ENCODE measurements at regions not wholly inside any gene's neighbourhood (a gene's known extent, or its start where the extent isn't known, plus 50 kb on each side); places are given as distances from the start of the nearest gene placed in this dataset.
"Not testable (repeated sequence)": the region's sequence is repeated elsewhere in the genome, so short reads cannot be mapped to it uniquely, and the experiment has no call there.

DNA sequence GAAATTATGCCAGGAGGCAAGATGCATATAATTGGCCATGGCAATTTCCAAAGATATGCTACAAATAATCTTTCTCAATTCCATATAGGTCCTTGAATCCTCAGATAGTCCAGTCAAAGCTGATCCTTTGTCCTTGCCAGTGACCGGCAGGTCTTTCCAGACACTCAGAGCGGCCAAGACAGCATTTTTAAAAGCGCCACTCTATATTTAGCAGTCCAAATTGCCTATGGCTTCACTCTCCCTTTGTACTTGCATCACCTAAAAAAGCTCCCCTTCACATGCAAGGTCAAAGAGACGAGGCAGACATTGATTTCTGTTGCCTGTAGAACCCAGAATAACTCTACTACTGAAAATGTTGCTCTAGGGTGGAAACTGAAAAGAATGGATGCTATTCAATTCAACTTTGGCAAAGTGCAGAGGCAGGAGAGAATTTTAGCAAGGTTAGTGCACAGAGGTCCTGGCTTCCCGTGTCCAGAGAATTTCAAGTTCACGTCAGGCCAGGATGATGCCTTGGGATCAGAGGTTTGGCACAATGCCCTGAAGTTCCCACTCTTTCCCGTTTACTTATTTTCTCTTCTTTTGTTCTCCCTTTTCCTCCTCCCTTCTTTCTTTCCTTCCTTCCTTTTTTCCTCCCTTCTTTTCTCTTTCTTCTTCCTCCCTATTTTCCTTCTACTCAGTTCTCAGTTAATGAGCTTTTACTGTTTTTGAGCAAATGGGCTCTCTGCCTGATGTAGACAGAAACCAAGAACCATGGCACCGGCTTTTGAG lies 108.5 kb downstream of the KCNK1 start:
- DNase-seq = no peak

DNA sequence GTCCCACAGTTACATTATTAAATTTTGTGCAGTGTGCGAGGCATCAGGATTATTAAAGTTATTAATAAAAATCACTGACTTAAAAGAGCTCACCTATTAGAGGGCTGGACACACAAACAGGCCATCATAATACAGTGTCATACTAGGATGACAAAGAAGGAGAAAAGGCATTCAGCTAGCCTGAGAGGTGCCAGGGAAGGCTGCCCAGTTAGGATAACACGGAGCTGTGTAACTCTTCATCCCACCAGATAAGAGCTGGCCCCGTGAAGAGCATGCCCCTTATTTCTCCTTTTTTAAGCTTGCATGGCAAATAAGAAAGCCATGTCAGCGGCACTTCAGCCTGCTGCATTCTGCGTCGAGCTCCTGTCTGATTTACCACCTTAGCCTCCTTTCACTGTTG lies 109.5 kb downstream of the KCNK1 start:
- no peak for DNase-seq

DNA sequence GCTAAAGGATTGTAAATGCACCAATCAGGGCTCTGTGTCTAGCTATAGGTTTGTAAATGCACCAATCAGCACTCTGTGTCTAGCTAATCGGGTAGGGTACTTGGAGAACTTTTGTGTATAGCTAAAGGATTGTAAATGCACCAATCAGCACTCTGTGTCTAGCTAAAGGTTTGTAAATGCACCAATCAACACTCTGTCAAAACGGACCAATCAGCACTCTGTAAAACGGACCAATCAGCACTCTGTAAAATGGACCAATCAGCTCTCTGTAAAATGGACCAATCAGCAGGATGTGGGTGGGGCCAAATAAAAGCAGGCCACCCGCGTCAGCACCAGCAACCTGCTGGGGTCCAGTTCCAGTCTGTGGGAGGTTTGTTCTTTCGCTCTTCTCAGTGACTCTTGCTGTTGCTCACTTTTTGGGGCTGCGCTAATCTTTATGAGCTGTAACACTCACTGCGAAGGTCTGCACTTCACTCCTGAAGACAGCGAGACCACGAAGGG lies 110.3 kb downstream of the KCNK1 start:
- DNase-seq = not testable (repeated sequence)

DNA sequence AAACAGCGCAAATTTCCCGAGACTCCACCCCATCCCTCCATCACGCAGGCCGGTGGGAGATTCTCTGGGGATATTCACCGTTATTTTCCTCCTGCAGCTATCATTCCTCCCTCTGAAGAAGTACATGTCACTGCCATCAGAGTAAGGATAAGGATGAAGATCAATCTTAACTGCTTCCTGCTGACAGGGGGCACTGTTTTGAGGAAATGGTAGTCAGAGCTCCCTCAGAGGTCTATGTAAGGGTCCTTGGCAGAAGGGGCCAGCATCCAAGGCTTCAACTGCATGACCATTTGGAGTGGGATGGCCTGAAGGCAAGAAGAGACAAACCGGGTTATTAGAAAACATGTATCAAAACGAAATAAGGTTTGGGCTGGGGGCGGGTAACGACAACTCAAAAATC lies 111.5 kb downstream of the KCNK1 start:
- no peak for DNase-seq

DNA sequence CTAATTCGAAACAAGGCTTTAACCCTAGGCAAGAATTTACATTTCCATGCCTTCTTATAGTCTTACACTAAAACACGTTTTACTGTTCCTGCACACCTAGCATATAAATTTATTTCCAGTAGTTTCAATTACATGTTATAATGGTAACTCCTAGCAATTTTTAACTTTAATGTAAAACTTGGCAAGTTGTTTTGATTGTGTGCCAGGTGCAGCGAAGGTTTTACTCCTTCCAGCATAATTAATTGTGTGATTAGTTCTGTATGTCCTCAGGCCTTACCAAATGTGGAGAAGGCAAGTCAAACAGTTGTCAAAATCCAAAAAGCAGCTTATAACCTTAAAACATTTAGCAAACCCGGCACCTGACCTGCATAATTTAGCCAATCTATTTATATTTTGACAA lies 114.8 kb downstream of the KCNK1 start:
- DNase-seq = no peak

DNA sequence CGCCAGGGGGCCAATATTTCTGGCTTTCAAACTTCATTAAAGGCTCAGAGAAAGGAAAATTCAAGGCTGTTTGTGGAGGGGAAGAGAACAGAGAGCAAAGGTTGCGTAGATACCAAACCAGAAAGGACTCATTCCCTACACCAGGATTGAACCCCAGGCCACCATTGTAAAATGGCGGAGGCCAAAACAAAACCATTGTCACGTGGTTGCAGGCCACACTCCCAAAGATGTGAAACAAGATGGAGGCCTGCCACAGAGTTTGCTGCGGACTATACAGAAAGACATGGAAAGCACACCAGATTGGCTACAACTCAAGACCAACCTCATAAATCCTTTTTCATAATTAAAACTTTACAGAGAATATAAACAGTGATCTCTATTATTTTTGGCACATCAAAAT lies 116.5 kb downstream of the KCNK1 start:
- no peak for DNase-seq

DNA sequence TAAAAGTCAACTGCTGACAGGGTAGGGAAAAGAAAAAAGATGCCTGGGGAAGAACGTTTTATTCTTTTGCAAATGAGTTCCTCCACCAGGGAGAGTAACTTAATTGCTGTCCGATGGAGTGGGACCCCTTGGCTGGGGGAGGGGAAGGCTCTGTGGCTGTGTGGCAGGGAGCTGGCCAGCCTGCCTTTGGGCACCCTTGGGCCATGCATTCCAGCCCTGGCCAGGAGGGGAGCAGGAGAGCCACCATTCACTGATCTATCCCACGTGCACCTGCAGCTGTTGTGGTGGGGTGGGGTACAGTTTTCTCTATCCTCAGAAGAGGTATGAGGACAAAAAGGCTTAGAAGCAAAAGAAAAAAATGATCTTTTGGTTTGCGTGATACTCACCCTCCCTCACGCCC lies 116.9 kb downstream of the KCNK1 start:
- no peak for DNase-seq

DNA sequence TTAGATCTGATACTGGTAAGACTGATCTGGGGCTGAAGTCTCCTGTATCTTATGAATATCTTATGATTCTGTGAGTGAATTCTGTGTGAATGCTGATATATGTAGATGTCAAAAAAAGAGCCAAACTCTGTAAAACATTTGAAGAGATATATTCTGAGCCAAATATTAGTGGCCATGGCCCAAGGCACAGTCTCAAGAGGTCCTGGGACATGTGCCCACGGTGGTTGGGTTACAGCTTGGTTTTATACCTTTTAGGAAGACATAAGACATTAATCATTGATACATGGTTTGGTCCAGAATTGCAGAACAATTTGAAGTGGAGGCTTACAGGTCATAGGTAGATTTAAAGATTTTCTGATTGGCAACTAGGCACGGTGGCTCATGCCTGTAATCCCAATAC lies 118.3 kb downstream of the KCNK1 start:
- no peak for DNase-seq

DNA sequence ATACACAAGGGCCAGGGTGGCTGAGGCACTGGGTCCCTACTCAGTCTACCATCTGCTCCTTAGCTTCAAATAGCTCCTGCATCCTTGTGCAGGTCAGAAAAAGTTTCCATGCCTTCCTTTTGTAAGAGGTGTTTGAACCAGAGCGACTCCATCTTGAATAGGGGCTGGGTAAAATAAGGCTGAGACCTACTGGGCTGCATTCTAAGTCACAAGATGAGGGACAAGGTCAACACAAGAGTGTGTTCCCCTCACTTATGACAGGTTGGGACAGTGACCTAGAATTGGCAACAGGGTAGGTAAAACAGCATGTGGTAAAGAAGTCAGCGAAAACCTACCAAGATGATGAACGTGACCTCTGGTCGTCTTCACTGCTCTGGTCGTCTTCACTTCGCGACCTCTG lies 120.5 kb downstream of the KCNK1 start:
- no peak for DNase-seq

DNA sequence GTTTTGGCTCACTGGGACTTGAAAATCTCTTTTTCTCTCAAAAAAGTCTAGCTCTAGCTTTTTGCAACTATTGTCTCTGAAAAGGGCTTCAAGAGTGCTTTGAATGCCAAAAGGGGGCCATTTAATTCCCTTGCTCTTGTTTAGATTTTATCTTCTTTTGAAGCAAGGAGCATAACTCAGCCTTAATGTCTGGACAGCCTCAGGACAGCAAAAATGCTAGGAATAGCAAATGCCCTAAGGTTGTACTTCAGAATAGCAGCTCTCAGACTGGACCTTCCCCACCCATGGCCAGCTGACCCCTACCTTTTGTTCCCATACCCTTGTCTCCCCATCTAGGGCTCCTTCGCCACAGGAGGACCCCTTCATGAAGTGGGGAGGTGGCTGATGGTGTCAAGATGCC lies 121.4 kb downstream of the KCNK1 start:
- DNase-seq = no peak

DNA sequence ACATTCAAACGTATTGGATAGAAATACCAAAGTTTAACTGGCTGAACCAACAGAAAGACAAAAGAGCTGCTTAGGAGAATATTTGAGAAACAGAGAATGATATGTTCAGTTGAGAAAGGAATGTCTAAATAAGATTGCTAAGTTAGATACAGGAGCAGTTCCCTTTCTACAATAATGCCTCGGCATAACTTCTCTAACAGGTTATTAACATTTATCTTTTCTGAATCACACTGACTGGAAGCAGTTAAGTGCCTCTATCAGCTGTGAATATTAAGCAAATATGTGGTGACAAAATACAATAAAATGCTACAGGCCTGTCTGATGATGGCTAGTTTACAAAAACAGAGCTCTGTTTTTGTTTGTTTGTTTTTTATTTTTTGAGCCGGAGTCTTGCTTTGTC lies 121.9 kb downstream of the KCNK1 start:
- no peak for DNase-seq

DNA sequence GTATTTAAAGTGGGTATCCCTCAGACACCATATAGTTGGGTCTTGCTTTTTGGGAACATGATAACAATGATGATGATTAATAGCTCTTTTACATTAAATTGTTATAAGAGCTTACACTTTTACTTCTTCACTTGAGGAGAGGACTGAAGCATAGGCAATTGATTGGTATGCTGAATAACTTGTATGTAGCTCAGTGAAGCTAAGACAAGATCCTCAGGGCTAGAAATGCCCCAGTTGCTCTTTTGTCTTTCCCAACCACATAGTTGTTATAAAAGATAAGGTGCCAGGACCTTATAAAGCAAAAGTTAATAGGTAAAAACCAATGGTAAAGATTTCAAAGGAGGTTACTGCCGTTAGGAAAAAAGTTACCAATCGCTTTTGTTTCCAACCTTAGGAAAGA lies 123.4 kb downstream of the KCNK1 start:
- no peak for DNase-seq

DNA sequence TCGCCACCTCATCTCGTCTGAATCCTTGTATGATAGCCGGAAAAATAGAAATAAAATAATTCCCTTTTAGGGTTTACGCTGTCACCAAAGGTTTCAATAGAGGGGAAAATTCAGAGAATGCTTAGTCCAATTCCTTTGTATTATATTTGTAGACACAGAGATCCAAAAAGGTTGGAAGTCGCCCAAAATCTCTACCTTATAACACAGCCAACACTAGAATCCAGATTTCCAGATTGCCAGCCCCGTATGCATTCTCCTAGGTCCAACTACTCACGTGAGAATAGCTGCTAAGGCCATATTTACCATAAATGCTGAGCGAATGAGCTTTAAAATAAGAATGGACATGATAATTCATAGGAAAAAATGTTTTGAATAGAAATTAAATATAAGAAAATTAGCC lies 124.5 kb downstream of the KCNK1 start:
- no peak for DNase-seq

DNA sequence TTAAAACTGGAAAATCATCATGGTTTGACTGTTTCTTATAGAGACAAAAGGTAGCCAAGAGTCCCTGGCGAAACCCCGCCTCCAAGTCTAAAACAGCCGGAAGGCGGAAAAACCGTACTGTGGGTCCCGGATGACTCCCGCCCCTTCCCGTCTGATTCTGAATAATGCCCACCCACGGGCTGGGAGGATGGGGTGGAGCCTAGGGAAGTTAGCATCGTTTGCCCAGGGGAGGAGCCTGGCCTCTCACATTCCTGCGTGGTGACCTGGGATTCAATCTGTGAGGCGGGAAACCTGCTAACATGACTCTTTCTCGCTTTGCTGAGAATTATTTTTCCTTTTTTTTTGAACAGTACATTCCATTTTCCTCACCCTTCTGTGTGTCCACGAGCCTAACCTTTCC lies 124.9 kb downstream of the KCNK1 start:
- no peak for DNase-seq

DNA sequence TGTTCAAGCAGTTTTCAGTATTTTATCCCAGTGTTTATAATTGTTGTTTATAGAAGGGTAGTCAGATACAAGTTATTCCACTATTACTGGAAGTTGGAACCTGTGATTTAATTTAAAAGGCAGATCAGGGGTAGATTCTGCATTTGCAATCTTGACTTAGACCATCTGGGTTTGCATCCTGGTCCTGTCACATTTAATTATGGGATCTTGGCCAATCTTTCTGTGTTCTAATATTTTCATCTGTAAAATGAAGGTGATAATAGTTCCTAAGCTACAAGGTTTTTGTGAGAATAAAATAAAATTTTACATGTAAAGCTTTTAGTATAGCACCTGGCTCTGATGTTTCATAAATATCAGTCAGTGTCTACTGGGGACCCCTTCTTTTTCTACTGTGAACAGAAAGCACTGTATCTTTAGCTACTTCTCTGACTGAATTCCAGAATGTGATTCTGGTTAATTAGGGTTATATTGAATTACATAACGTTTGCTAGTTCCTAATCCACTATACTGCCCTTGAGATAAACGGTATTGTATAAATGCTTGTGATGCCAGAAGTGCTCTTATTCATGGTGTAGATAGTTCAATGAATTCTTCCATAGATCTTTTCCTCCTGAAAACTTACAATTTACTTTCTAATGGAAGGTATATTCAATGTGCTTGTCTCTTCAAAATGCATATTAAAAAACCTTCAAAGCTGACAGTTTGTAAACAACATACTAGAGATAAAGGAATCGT lies 131.0 kb downstream of the KCNK1 start:
- DNase-seq = no peak

DNA sequence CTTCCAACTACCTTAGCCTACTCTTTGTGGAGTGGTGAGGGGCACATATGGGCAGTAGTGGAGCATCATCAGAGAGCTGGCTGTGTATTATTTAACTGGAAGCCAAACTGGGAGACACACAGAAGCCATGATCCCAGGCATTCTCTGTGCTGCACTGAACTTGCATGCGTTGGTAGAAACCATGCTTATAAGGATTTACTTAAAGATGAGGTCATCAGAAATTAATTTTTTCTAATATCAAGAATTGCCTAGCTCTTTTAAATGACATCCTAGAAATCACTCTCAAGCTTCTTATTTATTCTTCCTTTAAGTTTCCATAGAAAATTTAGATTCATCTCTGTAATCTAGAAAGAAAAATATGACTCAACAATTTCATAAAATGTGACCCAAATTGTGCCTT lies 136.2 kb downstream of the KCNK1 start:
- DNase-seq = no peak

DNA sequence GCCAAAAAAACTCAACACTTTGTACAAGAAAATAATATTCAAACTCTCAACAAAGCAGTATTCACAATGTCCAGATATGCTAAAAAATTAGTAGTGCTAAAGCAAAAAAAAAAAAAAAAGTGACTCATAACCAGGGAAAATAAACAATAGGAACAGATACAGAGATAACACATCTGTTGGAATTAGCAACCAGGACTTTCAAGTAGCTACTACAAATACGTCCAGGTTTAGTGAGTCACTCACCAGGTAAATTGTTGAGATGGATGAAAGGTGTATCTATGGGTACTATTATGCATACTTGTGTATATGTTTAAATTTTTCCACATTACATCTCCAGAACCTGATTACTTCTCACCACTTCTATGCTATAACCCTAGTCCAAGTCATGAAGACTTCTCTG lies 144.8 kb upstream of the SLC35F3 start:
- DNase-seq = no peak

DNA sequence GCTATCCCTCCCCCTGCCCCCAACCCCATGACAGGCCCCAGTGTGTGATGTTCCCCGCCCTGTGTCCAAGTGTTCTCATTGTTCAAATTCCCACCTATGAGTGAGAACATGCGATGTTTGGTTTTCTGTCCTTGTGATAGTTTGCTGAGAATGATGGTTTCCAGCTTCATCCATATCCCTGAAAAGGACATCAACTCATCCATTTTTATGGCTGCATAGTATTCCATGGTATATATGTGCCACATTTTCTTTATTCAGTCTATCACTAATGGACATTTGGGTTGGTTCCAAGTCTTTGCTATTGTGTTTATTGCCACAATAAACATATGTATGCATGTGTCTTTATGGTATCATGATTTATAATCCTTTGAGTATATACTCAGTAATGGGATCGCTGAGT lies 140.2 kb upstream of the SLC35F3 start:
- not testable (repeated sequence) for DNase-seq

DNA sequence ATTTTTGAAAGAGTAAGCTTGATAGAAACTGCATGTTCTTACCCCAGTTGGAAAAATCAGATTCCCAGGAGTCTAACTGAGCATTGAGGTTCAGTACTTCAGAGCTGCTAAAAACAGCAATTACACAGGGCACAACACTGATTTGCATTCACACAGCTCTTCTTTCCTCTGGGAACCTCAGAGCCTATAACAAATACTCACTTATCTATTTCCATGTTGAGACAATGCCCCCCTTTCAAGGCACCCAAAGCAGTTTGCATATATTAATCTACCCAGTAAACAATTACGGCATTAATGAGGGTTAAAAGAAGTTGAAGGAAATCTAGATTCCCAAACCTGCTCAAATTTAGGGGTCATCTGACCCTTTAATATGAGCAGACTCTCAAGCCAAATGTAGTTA lies 126.9 kb upstream of the SLC35F3 start:
- no peak for DNase-seq

DNA sequence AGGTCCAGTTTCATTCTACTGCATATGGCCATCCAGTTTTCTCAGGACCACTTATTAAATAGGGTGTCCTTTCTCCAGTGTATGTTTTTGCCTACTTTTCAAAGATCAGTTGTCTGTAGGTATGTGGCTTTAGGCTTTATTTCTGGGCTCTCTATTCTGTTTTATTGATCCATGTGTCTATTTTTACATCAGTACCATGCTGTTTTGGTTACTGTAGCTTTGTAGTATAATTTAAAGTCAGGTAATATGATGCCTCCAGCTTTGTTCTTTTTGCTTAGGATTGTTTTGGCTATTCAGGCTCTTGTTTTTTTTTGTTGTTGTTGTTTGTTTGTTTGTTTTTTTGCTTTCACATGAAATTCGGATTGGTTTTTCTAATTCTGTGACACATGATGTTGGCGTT lies 124.4 kb upstream of the SLC35F3 start:
- DNase-seq = no peak

DNA sequence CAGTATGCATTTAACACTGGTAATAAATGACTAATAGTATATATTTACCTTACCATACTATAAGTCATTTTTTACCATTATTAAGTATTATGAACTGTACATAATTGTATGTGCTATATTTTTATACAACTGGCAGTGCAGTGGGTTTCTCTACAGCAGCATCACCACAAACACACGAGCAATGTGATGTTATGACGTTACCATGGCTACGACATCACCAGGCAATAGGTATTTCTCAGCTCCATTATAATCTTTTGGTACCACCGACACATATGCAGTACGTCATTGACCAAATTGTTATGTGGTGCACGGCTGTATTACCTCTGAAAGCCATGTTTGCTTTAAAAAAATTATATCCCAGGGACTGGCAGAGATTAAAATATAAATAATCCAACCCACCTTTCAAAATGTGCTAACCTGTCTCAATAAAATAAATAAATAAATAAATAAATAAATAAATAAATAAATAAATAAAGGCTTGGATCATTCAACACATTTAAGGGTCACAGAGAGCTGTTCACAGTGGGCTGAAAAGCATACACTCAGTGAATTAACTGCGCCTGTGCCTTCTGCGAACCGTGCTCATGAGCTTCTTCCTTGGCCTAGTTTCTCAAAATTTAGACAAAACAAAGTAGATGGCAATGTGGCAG lies 121.4 kb upstream of the SLC35F3 start:
- DNase-seq = no peak

DNA sequence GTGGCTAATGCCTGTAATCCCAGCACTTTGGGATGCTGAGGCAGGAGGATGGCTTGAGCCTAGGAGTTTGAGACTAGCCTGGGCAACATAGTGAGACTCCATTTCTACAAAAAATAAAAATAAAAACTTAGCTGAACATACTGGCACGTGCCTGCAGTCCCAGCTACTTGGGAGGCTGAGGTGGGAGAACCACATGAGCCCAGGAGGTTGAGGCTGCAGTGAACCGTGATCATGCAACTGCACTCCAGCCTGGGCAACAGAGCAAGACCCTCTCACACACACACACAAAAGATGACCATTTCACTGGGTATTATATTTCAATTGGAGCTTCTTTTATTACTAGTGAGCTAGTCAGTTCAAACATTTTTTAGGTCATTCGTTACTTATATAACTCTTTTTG lies 116.9 kb upstream of the SLC35F3 start:
- DNase-seq = no peak

DNA sequence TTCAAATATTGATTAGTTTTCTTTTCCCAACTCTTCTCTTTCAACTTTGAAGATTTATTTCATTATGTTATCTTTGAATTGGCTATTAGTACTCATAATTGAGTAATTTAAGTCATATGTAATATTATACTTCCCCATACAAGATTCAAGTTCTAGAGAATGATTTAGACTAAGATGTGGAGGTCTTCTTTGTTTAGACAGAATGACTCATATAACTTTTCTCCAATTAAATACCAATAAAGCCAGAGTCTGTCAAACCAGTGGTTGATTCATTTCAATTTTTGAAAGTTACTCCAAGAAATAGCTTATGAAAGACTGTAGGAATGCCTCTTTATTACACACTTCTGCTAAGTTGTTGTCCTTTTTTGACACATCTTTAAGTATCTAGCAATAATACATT lies 115.8 kb upstream of the SLC35F3 start:
- DNase-seq = no peak

DNA sequence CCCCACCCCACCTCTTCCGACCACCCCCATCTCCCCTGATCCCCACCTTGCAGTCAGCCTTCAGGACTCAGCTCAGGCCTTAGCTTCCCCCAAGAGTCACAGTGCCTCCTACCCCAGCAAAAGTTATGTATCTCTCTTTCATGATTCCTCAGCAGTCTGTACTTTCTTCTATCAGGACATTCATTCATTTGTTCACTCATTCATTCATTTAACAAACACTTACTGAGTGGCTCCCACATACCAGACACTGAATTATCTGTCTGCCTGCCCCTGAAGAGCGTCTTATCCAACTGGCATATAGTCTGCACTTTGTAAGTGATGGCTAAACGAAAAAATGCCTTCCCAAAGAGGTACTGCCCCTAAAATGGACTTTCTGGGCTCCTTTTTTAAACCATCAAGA lies 114.4 kb upstream of the SLC35F3 start:
- DNase-seq = no peak

Data from activated T-cell treated with anti-CD3 and anti-CD28 coated beads, Interleukin-2, amount 50 U/mL, for 1 hour (primary cell).